ENCODE measurements at regions not wholly inside any gene's neighbourhood (a gene's known extent, or its start where the extent isn't known, plus 50 kb on each side); places are given as distances from the start of the nearest gene placed in this dataset.

DNA sequence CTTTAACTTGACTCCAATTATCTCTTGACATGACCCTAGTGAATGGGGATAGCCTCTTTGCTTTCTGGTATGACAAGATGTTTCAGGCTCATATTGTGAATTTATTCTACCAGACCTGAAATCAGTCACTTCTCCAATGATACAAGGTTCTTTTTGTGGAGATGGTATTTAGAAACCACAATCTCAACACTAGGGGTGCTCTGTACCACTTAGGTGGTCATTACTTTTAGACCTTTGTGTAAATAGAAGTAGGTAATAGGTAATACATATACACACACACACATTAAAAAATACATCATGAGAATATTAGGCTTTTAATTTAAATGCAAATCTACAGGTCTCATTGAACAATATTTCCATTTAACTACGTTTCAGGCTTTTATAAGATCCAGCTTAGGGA, 199.0 kb upstream of the RHOBTB1 start:
- H3K27me3 Mint-ChIP-seq: peaks cover 14% of the 10 kb centered on the region
- ChIA-PET CTCF (interaction anchor here (3.3 kb wide), 1 partner anchor 144 kb away, joined by 24 read pairs; no protein-coding TSS in a partner anchor), POLR2A (interaction anchor here (0.8 kb wide), 1 partner anchor 62 kb away, joined by 5 read pairs; no protein-coding TSS in a partner anchor)
- Histone ChIP-seq H3K4me3 (ENCODE audit: control extremely low read depth in 1 of 5, extremely low read depth in 1 of 5, insufficient read depth in 1 of 5, low read depth in 2 of 5, low read length in 4 of 5) (no peak overlapping the region), H3K4me1 (ENCODE audit: control insufficient read depth in 2 of 2, insufficient read depth in 2 of 2, low read length in 2 of 2) (no peaks in the 10 kb centered on the region), H4K20me1 (ENCODE audit: control insufficient read depth, insufficient read depth, low read length, poor library complexity, severe bottlenecking) (no peaks in the 10 kb centered on the region), H3K79me2 (ENCODE audit: control insufficient read depth, insufficient read depth, low read length) (no peaks in the 10 kb centered on the region), H3K27ac (ENCODE audit: low read length in 2 of 2) (no peak overlapping the region), H3K36me3 (replicated peaks in 1 of 2; ENCODE audit: control extremely low read depth in 1 of 2, control insufficient read depth in 1 of 2, extremely low read depth in 1 of 2, insufficient read depth in 2 of 2, low read length in 1 of 2) (no peaks in the 10 kb centered on the region), H3K9me3 (ENCODE audit: control extremely low read depth in 1 of 3, control insufficient read depth in 2 of 3, insufficient read depth in 1 of 3, low read length in 2 of 3) (peaks cover 0 to 1% (median 0%) of the 10 kb centered on the region in 3 donors), H3K27me3 (replicated peaks in 1 of 4; ENCODE audit: control extremely low read depth in 1 of 4, control insufficient read depth in 3 of 4, insufficient read depth in 4 of 4, low read length in 3 of 4) (no peaks in the 10 kb centered on the region), H3K4me2 (replicated peaks; ENCODE audit: low read depth, low read length, poor library complexity, severe bottlenecking) (no peak overlapping the region), H3K9ac (ENCODE audit: low read length) (no peak overlapping the region), H2AFZ (ENCODE audit: insufficient read depth, low read depth, low read length, poor library complexity, severe bottlenecking) (no peak overlapping the region)
- no peak for TF ChIP-seq EZH2 (IDR thresholded peaks at IDR 0.05; ENCODE audit: borderline replicate concordance, insufficient read depth, low read depth, low read length, poor library complexity, severe bottlenecking)
- TF ChIP-seq, protein P1, sequence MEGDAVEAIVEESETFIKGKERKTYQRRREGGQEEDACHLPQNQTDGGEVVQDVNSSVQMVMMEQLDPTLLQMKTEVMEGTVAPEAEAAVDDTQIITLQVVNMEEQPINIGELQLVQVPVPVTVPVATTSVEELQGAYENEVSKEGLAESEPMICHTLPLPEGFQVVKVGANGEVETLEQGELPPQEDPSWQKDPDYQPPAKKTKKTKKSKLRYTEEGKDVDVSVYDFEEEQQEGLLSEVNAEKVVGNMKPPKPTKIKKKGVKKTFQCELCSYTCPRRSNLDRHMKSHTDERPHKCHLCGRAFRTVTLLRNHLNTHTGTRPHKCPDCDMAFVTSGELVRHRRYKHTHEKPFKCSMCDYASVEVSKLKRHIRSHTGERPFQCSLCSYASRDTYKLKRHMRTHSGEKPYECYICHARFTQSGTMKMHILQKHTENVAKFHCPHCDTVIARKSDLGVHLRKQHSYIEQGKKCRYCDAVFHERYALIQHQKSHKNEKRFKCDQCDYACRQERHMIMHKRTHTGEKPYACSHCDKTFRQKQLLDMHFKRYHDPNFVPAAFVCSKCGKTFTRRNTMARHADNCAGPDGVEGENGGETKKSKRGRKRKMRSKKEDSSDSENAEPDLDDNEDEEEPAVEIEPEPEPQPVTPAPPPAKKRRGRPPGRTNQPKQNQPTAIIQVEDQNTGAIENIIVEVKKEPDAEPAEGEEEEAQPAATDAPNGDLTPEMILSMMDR (IDR thresholded peaks at IDR 0.05): no peak
- H3K9me3 Mint-ChIP-seq (ENCODE audit: insufficient read depth): no peaks in the 10 kb centered on the region
- H3K4me1 Mint-ChIP-seq: peaks cover 4% of the 10 kb centered on the region
- DNase-seq: no peak
- no peak overlapping the region for H3K27ac Mint-ChIP-seq
- intact Hi-C loops (cut with micrococcal nuclease): no loop called here
- ATAC-seq (ENCODE audit: low read depth): no peak
- no peak overlapping the region for H3K4me3 Mint-ChIP-seq
- no CpG with 5 or more reads among the region's 1 CpG for WGBS (ENCODE audit: insufficient coverage)

DNA sequence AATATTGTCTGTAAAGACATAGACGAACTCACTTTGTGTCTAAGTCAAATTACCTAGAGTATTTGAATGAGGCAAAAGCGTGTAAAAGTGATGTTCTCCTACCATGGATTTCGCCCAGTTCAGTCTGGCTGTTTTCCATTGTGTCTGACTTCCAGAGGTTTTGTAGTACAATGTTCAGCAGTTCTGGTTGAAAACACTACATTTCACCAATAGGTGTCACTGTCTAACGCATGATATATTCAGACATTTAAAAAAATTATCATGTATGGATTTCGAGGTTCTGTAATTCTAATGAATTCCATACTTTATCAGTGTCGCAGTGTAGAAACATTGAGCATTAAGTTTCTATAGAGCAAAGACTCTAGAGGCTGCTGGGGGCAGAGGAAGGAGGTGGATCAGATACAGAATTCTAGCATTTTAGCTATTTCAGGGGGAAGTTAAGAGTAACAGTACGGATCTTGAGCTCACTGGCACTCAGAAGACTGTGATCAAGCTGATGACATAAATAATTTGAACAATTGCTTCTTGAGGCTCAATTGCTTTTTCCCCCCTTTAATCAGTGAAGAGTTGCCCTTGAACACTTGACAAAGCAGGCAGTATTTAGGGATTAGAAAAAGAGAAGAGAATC, 196.9 kb upstream of the RHOBTB1 start:
- 75% methylated on average over 2 of the region's 7 CpGs for WGBS (ENCODE audit: insufficient coverage)
- Histone ChIP-seq H3K4me2 (replicated peaks; ENCODE audit: low read depth, low read length, poor library complexity, severe bottlenecking) (peak overlapping the region; percentile 7), H3K27me3 (replicated peaks in 1 of 4; ENCODE audit: control extremely low read depth in 1 of 4, control insufficient read depth in 3 of 4, insufficient read depth in 4 of 4, low read length in 3 of 4) (no peaks in the 10 kb centered on the region), H3K4me1 (ENCODE audit: control insufficient read depth in 2 of 2, insufficient read depth in 2 of 2, low read length in 2 of 2) (peaks cover 17 to 18% of the 10 kb centered on the region in 2 donors), H3K9ac (ENCODE audit: low read length) (no peak overlapping the region), H3K9me3 (ENCODE audit: control extremely low read depth in 1 of 3, control insufficient read depth in 2 of 3, insufficient read depth in 1 of 3, low read length in 2 of 3) (peaks cover 0 to 1% (median 0%) of the 10 kb centered on the region in 3 donors), H4K20me1 (ENCODE audit: control insufficient read depth, insufficient read depth, low read length, poor library complexity, severe bottlenecking) (no peaks in the 10 kb centered on the region), H3K27ac (ENCODE audit: low read length in 2 of 2) (no peak overlapping the region), H3K4me3 (ENCODE audit: control extremely low read depth in 1 of 5, extremely low read depth in 1 of 5, insufficient read depth in 1 of 5, low read depth in 2 of 5, low read length in 4 of 5) (no peak overlapping the region), H2AFZ (ENCODE audit: insufficient read depth, low read depth, low read length, poor library complexity, severe bottlenecking) (peak overlapping the region; percentile 30), H3K36me3 (replicated peaks in 1 of 2; ENCODE audit: control extremely low read depth in 1 of 2, control insufficient read depth in 1 of 2, extremely low read depth in 1 of 2, insufficient read depth in 2 of 2, low read length in 1 of 2) (no peaks in the 10 kb centered on the region), H3K79me2 (ENCODE audit: control insufficient read depth, insufficient read depth, low read length) (no peaks in the 10 kb centered on the region)
- H3K27ac Mint-ChIP-seq: no peak overlapping the region
- DNase-seq (peak; percentile 63), ATAC-seq (ENCODE audit: low read depth) (peak; percentile 33)
- peaks cover 25% of the 10 kb centered on the region for H3K4me1 Mint-ChIP-seq
- H3K4me3 Mint-ChIP-seq: no peak overlapping the region
- TF ChIP-seq EZH2 (IDR thresholded peaks at IDR 0.05; ENCODE audit: borderline replicate concordance, insufficient read depth, low read depth, low read length, poor library complexity, severe bottlenecking): no peak
- TF ChIP-seq, protein P1 (IDR thresholded peaks at IDR 0.05): peak; percentile 84
- peaks cover 4% of the 10 kb centered on the region for H3K27me3 Mint-ChIP-seq
- intact Hi-C loops (cut with micrococcal nuclease): loop anchor here (1.0 to 2.0 kb wide), 4 partner anchors 16 to 1104 kb away; no protein-coding TSS in a partner anchor
- ChIA-PET CTCF (interaction anchor here (0.6 to 3.3 kb wide), 41 partner anchors 8 to 1298 kb away, joined by 3 to 26 read pairs (median 4); no protein-coding TSS in a partner anchor), POLR2A (no interaction called here)
- H3K9me3 Mint-ChIP-seq (ENCODE audit: insufficient read depth): no peaks in the 10 kb centered on the region

Measured in B cell (primary cell).